Bone marrow (tissue), 2 donors: ENCODE measurements at regions not wholly inside any gene's neighbourhood (a gene's known extent, or its start where the extent isn't known, plus 50 kb on each side); places are given as distances from the start of the nearest gene placed in this dataset.
A peak's percentile ranks its signal among the peaks of the same experiment; 100 is the strongest.
"Not testable (repeated sequence)": the region's sequence is repeated elsewhere in the genome, so short reads cannot be mapped to it uniquely, and the experiment has no call there.

Experiments
- DNase-seq, 2 donors: peaks; one replicate each; lab custom pipeline; 2025; lab: John Stamatoyannopoulos, UW

GRCh38 chr3:130569461-130570365, 52.7 kb downstream of the COL6A6 start:
- DNase-seq: no peak

GRCh38 chr3:130572769-130573168, 55.8 kb downstream of the COL6A6 start:
- DNase-seq: no peak

GRCh38 chr3:130576375-130577266, 59.6 kb downstream of the COL6A6 start:
- no peak for DNase-seq

- DNase-seq: no peak
These were observed 65.6 kb downstream of the COL6A6 start for GRCh38 chr3:130582457-130583153.

GRCh38 chr3:130594749-130595148, 77.8 kb downstream of the COL6A6 start:
- not testable (repeated sequence) for DNase-seq

- DNase-seq: no peak
These were observed 79.5 kb downstream of the COL6A6 start for GRCh38 chr3:130596484-130596883.

GRCh38 chr3:130601442-130601971, 84.5 kb downstream of the COL6A6 start:
- DNase-seq: no peak

- DNase-seq: peak in 1 of 2 donors; percentile 63
These were observed 87.8 kb downstream of the COL6A6 start for GRCh38 chr3:130604806-130605205.

- DNase-seq: no peak
These were observed 89.4 kb downstream of the COL6A6 start for GRCh38 chr3:130606336-130606735.

GRCh38 chr3:130607553-130608154, 90.7 kb downstream of the COL6A6 start:
- DNase-seq: no peak

- DNase-seq: no peak
These were observed 92.4 kb downstream of the COL6A6 start for GRCh38 chr3:130609166-130609979.

- DNase-seq: no peak
These were observed 102.2 kb downstream of the COL6A6 start for GRCh38 chr3:130619196-130619595.

- no peak for DNase-seq
These were observed 104.8 kb downstream of the COL6A6 start for GRCh38 chr3:130621824-130622223.

- DNase-seq: no peak
These were observed 109.1 kb downstream of the COL6A6 start for GRCh38 chr3:130626049-130626448.

- no peak for DNase-seq
These were observed 110.3 kb downstream of the COL6A6 start for GRCh38 chr3:130627143-130627855.

- DNase-seq: no peak
These were observed 110.9 kb downstream of the COL6A6 start for GRCh38 chr3:130627882-130628281.
